Testis (tissue), 2 donors: ENCODE measurements at regions not wholly inside any gene's neighbourhood (a gene's known extent, or its start where the extent isn't known, plus 50 kb on each side); places are given as distances from the start of the nearest gene placed in this dataset.

Source experiments
- POLR2A ChIP-seq: fragments of 450-650 bp; IDR thresholded peaks from one replicate; pipeline ENCODE4 v1.6.1; 2017; ENCODE audit warnings: antibody characterized with exemption, mild to moderate bottlenecking, moderate library complexity
- TF ChIP-seq, protein P1 (sequence below), 3 experiments: fragments of 450-650 bp in 2 of 3; fragments of 200-600 bp in 1 of 3; sonication (generic) in 1 of 3; IDR thresholded peaks; one replicate each; pipeline ENCODE4 v1.5.1; 2016 to 2019; ENCODE audit warnings: antibody characterized with exemption in 3 of 3, mild to moderate bottlenecking in 2 of 3, moderate library complexity in 1 of 3

DNA sequence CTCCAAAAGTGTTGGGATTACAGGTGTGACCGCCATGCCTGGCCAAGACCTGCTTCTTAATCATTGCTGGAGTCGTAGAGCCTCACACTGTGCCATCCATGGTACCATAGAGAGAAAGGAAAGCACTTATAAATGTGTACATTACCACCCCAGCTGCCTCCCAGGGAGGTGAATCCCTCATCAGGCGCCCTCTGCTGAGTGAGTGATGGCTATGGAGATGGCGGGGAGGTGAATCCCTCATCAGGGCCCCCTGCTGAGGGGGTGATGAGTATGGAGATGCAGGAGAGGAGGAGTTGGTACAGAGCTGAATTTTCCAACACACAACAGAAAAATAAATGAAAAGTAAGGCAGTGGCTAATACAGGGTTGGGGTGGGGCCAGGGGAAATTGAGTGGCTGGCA lies 263.4 kb downstream of the UQCRFS1 start:
- TF ChIP-seq, protein P1, sequence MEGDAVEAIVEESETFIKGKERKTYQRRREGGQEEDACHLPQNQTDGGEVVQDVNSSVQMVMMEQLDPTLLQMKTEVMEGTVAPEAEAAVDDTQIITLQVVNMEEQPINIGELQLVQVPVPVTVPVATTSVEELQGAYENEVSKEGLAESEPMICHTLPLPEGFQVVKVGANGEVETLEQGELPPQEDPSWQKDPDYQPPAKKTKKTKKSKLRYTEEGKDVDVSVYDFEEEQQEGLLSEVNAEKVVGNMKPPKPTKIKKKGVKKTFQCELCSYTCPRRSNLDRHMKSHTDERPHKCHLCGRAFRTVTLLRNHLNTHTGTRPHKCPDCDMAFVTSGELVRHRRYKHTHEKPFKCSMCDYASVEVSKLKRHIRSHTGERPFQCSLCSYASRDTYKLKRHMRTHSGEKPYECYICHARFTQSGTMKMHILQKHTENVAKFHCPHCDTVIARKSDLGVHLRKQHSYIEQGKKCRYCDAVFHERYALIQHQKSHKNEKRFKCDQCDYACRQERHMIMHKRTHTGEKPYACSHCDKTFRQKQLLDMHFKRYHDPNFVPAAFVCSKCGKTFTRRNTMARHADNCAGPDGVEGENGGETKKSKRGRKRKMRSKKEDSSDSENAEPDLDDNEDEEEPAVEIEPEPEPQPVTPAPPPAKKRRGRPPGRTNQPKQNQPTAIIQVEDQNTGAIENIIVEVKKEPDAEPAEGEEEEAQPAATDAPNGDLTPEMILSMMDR (IDR thresholded peaks at IDR 0.05) = no peak
- no peak for TF ChIP-seq POLR2A
